ENCODE measurements at regions not wholly inside any gene's neighbourhood (a gene's known extent, or its start where the extent isn't known, plus 50 kb on each side); places are given as distances from the start of the nearest gene placed in this dataset.
A peak's percentile ranks its signal among the peaks of the same experiment; 100 is the strongest.

DNA sequence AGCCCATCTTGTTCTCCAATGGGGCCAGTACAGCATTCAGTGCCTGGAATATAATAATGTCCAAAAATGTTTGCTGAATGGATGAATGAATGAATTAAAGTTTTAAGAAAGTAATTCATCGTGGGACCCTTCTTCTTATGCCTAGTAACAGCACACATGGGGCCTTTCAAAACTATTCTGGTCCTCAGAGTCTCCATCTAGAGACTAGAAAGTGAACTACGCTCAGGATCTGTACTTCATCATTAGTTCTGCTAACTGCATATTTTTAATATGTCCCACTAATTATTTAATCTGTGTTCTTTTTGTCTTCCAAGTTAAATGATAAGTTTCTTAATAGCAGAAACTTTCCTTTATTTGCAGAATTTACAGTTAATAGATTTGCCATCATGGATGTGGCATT, 172.5 kb downstream of the SMAD2 start:
- DNase-seq (ENCODE audit: low spot score) = no peak

DNA sequence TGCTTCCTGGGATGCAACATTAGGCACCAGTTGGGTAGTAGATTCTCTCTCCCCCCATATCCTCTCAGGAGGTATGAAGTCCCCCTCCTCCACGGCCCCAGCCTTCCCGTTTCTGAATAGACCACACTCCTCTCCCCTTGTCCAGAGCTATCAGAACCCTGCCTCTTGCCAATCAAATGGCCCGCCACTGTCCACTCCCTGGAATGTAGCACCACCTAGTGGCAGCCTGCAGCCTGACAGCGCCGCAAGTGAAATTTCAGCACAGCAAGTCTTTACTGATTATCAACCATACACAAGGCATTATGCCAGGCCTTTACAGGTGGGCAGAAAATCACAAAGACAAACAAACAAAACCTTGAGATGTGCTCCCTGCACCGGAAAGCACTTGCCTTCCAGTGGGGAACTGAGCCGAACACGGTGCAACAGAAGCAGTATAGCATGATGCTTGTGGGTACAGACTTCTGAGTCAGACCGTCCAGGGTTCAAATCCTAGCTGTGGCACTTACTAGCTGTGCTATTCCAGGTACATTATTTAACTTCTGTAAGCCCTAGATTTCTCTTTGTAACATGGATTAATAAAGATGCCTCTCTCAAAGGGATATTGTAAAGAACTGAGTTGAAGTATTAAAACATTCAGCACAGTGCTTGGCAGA, 174.0 kb downstream of the SMAD2 start:
- peak; percentile 55 for DNase-seq (ENCODE audit: low spot score)

DNA sequence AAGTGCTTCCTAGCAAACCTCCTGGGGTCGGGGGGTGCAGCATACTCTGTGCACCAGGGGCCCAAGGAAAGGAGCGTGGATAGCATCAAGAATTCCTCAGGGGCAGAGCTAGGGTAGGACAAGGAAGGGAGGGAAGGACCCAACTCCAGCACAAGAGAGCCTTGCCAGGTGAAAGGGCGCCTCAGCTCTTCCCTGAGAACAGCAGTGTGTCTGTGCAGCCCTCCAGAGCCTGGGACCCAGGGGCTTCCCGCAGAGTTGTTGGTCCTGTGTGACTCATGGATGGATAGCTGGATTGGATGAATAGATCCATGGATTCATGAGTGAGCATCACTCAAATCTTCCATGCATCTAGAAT, 175.4 kb downstream of the SMAD2 start:
- DNase-seq (ENCODE audit: low spot score) = no peak

DNA sequence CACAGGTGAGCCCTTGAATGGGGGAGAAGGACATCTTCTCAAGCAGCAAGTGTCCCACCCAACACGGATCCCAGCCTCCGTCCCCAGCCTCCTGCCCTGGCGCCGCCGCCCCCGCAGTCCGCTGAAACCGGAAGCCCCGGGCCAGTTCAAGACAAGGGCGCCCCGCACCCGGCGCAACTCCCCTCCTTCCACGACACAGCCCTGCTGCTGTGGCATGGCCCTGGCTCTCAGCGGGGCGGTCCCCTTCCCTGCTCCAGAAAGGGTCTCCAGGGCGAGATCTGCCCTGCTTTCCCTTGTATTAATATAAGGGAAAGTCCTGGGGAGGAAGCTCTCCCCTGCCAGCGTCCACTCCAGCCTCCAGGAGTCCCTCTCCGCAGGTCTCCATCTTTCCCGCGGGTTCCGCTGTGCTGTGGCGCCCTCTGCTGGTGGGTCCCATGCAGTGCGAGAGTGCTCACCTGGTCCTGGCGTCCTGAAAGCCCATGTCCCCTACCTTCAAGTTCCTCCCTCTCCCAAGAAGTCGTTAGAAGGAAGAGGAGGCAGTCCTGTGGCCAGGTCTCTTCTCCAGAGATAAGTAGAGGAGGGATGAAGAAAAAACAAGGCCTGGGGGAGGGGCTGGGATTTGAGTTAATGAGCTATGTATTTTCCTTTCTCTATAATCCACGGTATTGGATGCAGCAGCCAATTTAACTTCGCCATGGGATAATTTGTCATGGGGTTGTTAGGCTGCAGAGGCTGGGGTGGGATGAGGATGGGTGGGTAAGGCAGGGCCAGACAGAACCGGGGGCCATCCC, 176.0 kb downstream of the SMAD2 start:
- peak; percentile 44 for DNase-seq (ENCODE audit: low spot score)

DNA sequence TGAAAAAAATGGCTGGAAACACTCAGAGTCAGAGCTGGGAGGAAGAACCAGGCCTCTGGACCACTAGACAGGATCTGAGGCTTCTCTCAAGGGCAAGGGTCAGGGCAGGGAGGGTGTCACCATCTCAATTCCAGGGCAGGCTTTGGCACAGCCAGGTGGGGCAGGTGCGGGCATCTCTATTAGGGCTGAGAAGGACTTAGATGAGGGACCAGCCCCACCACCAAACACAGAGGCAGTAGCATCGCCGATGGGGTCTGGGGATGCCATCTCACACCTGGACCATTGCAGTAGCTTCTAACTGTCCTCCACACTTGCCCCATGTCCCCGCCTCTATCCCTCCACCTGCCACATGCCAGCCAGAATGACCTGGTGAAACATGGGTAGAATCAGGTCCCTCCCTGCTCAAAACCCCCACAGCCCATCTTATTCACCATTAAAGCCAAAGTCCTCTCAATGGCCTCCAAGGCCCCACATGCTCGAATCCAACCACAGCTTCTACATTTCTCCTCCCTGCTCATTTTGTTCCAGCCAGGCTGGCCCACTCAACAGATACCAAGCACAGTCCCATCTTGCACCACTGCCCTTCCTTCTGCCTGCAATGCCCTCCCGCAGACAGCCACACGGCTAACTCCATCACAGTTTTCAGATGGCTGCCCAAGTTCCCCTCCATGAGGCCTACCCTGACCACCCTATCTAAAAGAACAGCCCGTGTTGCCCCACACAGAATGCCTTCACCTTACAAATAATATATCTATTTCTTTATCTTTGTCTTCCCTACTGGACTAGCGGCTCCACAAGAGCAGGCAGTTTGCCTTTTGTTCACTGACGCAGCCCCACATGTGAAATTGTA, 177.4 kb downstream of the SMAD2 start:
- no peak for DNase-seq (ENCODE audit: low spot score)

DNA sequence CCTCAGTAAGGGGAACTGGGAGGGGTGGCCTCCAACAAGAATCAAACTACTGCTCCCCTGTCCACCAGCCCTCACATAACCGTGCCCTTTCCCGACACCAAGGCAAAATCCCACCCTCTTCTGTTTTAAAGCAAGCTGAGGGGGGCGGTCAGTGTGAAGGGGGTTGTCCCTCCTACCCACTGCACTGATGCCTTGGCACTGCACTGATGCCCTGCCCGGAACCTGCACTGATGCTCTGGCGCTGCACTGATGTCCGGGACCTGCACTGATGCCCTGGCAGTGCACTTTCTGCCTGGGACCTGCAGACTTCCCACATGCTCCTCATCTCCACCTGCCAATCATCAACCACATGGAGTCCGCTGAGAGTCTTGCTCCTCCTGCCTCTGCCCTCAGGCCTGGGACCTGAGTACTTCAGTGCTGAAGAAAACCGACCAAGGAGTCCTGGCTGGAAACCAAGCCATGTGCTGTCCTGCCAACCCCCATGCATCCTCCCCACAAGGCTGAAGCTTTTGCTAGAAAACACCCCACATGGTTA, 179.5 kb downstream of the SMAD2 start:
- no peak for DNase-seq (ENCODE audit: low spot score)

DNA sequence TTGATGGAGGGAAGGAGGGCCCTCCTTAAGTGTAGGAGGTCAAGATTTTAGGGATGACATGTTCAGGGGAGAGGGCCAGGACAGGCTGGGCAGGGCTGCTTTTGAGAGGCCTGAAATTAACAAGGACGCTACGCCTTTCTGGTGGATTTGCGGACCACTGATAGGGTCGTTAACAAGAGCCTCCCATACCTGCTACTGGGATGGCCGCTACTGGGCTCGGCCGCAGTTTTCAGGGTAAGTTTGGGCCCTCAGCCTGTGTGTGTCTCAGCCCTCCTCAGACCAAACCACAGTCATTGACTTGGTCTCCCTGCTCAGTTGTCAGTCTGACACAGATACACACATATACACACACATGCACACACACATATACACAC, 180.9 kb downstream of the SMAD2 start:
- DNase-seq (ENCODE audit: low spot score) = no peak

DNA sequence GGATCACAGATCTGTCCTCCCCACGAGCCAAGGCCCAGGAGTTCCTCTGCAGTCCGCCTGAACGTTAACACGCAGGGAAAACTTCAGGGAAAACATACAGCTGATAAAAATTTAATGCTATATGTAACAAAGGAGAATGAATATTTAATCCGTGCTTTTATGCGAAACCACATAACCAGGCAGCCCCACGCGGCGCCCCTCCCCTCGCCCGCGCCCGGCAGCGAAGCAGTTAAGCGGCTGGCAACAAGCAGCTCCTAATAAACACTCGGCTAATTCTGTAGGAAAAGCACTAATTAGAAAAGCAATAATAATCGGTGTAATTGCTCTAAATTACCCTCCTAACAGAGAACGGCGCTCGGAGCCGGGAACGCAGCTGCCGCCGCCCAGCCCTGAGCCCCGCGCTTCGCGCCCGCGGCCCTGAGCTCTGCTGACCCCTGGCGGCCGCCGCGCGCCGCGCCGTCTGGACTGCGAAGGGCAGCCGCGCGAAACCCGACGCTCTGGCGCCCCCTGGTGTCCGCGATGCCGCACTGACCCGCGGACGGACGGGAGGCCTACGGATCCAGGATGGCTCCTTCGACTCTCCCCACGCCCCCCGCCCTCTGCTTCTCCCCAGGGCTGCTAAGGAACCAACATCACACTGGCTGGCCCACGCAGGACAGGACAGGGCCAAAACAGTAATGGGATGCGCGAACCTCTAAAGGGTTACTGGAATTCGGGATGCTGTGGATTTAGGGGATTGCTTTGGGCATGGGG, 181.4 kb downstream of the SMAD2 start:
- peak; percentile 79 for DNase-seq (ENCODE audit: low spot score)

DNA sequence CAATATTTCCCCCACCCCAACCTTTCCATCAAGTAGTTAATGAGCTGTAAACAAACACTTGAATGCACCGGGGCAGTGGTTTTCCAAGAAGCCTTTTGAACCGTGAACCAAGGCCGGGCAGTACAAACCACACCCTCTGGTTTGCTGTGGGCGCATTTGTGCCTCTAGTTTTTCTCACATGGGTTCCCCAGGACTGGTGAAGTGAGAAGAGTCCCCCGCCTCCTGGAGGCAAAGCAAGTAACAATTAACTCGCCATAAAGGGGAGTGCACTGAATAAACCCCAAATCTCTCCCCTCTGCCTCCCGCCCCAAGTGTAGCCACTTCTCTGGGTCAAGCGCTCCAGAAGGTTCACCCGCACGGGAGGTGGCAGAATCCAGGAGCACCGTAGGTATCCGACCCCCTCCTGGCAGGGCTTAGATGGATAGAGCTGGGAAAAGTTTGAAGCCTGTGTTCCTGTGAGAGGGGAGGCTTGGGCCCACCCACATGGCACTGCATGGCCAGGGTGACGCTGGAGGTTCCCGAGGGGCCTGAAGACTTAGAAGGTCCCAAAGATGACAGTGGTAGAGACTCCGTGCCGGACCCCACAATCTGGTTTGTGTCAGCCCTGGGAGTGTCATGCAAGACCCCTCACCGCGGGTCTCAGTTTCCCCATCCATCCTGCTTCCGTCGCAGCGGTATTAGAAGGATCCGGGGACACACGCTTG, 182.2 kb downstream of the SMAD2 start:
- no peak for DNase-seq (ENCODE audit: low spot score)

DNA sequence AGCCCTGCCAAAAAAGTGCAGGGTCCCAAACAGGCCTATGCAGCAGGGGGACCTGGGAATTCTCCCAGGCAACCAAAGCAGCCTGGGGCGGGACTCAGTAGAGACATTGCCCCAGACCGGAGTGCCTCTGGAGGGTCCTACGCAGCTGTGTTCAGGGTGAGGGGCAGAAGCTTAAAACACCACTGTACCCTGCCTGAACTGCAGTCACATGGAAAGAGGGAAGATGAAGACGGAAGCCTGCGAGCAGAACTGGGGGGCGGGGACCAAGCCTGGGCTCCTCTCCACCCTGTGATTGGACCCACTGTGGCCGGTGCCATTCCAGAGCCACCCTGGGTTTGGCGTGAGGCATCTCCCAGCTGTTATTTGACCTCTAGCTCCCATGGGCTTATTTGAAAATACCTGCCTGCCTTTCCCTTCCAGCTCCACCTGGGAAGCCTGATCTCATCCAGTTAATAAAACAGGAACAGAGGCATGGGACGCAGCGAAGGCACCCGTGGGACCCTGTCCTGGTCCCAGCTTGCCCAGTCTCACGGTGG, 183.1 kb downstream of the SMAD2 start:
- no peak for DNase-seq (ENCODE audit: low spot score)

DNA sequence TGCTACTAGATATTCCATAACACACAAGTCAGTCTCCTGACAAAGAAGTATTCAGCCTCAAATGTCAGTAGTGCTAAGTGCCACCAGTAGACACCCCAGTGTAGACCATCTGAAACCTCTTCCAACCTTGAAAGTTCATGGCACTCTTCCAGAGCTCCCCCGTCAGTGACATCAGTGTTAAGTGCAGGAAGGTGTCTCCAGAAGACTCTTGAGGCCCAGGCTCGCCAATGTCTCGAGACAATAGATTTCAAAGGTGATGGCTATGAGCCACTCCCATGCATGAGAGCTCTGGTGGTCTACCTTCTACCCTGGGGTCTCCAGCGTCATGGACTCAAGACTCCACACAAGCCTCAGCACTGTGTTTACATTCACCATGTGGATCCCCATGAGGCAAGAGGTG, 183.8 kb downstream of the SMAD2 start:
- DNase-seq (ENCODE audit: low spot score) = no peak

DNA sequence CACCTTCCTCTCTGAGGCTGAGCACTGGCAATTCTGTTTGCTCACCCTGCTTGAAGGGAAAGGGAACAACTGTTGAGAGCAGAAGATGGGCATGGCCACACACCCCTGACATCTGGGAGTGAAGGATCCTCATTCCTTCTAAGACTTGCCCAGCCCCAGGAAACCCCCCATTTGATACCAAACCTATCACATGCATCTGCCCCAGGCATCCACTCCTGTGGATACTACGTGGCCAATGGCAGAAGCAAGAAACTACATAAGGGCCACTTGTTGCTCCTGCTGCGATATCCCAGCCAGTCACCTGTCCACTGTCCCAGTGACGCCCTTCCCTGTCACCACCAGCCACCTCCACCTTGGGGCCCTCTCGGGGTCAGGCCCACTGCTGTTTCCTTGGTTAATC, 185.2 kb downstream of the SMAD2 start:
- no peak for DNase-seq (ENCODE audit: low spot score)

DNA sequence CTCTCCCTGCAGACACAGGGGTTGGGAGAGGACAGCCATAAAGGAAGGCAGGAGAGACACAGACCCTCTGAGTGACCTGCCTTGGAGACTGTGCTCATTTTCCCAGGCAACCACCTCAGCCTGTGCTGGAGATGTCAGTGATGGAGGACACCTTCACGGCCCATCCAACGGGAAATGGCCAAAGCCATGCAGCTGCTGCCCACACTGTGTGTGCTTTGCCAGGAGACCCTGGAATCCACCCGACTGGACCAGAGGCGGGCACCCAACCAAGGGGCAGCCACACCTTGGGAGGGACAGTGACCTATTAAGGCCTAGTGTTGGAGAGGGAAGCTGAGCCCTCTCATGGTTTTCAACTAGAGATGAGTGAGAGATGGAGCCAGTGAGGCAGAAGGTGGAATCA, 192.5 kb downstream of the SMAD2 start:
- DNase-seq (ENCODE audit: low spot score) = no peak

DNA sequence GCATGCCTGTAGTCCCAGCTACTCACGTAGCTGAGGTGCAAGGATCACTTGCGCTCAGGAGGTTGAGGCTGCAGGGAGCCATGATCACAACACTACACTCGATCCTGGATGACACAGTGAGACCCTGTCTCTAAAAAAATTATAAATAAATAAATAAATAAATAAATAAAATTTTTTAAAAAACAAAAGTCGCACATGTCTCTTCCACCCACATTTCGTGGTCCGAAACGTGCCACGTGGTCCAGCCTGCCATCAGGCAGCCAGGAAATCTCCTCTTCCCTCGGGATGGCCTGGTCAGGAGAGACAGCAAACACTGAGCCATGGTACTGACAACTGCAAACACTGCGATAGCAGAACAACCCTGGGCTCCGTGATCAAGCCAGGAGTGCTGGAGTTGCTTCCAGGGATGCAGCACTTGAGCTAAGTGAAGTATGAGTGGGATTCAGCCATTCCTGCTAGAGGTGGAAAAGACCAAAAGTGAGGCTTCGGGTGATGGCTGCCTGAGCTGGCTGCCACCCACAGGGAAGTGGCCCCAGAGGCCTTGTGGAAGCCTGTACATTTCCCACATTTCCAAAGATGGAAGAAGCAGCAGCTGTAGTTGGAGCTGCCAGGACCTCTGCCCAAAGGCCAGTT, 193.1 kb downstream of the SMAD2 start:
- DNase-seq (ENCODE audit: low spot score) = no peak

DNA sequence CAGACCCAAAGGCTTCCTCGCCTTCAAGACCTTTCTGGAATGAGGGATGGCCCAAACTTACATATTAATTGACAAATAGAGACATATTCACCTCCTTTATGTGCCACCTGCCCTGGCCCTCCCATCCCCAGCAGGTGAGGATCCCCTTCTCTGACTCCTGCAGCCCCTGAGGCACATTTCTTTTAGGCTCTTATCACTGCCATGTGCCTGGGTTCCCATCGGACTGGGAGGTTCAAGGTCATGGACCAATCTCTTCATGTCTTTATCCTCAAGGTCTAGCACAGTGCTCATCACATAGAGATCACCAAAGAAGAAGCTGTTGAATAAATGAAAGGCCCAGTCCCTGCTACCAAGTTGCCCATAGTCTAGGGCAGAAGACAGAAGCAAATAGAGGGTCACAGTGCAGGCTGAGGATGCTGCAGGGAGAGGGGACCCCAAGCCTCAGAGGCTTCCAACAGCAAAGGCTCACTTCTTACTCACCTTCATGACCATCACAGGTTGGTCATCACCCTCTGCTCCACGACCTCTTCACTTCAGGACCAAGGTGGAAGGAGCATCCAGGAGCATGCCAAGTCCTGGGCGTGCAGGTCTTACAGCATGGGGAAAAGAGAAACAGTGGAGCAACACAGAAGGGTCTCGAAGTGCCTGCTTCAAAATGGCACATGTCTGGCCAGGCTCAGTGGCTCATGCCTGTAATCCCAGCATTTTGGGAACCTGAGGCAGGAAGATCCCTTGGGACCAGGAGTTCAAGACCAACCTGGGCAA, 193.9 kb downstream of the SMAD2 start:
- no peak for DNase-seq (ENCODE audit: low spot score)

DNA sequence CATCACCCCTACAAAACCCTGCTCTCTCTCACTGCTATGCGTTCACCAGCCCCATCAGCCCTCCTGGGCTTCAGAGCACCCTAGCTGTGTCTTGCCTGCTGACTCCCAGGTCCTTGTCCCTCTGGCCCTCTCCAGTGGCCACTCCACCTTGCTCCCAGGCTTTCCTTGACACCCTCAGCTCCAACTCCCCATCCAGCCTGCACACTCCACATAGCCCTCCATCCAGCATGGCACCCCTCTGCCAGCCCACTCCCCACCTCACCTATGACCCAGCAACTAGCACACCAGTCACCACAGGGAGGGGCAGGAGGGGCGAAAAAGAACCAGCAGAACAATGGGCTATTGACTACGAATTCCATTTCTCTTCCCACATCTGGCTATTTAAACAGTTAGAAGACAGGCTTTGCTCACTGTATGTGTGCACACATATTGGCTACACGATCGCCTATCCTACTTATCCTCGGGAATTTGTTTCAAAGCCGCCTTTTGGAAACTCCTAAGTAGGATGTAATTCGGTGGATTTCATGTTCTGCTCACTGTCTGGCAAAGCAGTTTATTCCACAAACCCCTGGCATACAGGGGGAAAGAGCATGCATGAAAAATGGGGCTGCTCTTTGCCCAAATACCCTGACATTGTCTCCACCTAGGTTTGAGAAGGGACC, 195.3 kb downstream of the SMAD2 start:
- no peak for DNase-seq (ENCODE audit: low spot score)

DNA sequence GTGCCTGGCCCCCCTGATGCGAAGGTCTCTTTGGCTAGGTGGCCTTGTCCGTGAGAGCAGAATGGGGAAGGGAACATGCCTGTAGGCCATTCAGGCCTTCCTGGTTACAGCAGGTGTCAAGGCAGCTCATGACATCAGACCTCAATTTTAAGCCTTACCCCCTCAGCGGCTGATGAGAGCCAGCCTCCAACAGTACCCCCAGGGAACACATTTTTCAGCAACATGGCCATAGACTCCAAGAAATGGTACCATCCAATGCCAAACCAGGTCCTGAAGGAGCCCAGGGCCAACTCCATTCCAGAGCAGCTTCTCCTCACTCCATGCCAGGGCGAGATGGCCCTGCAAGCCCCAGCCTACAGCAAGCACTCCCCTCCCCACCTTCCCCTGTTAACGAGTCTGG, 199.2 kb downstream of the SMAD2 start:
- no peak for DNase-seq (ENCODE audit: low spot score)

DNA sequence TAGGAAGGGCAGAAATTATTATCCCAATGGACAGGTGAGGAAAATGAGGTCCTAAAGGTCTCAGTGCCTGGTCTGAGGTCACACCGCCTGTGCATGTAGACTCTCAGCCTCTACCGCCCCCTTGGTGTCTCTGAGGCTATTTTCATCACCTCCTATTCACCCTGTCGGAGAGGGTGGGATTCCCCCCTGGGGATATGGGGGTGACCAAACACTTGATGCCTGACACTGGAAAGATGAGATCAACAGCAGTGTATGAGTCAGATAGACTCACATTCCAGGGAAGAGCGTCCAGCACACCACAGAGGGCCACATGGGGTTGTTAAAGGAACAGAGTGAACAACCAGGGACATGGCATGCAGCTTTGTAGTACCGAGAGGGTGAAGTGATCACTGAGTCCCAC, 199.7 kb downstream of the SMAD2 start:
- peak; percentile 16 for DNase-seq (ENCODE audit: low spot score)

DNA sequence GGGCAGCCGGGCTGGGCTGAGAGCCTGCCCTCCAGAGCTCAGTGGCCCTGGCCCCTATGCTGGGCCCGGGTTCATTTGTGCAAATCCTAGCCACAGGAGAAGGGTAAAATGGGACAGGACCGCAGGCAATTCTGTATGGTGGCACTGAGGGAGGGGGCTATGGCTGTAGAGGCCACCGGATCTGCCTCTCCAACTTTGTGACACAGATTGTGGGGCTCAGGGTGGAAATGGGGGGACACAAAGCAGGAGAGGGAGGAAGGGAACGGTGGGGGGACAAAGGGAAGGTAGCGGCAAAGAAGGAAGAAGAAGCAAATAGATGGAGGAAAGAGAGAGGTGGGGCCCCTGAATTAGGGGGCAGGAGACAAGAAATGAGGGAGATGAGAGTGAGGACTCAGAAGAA, 201.1 kb downstream of the SMAD2 start:
- DNase-seq (ENCODE audit: low spot score) = no peak
